IPS-18a (cell line): ENCODE measurements at regions not wholly inside any gene's neighbourhood (a gene's known extent, or its start where the extent isn't known, plus 50 kb on each side); places are given as distances from the start of the nearest gene placed in this dataset.

Experiments used
- H3K27ac ChIP-seq: one replicate; pipeline ENCODE4 v1.5.1; 2013; ENCODE audit warnings: low read length
- H3K27me3 ChIP-seq: one replicate; pipeline ENCODE4 v1.6.1; 2013; ENCODE audit warnings: mild to moderate bottlenecking, low read length; ENCODE audit not compliant: control insufficient read depth, insufficient read depth
- H3K36me3 ChIP-seq: one replicate; pipeline ENCODE4 v1.6.1; 2013; ENCODE audit warnings: low read depth, low read length; ENCODE audit not compliant: control insufficient read depth
- H3K4me1 ChIP-seq: one replicate; pipeline ENCODE4 v1.6.1; 2013; ENCODE audit warnings: low read depth, low read length; ENCODE audit not compliant: control insufficient read depth
- H3K4me3 ChIP-seq: one replicate; pipeline ENCODE4 v1.5.1; 2013; ENCODE audit warnings: low read length
- H3K9ac ChIP-seq: one replicate; pipeline ENCODE4 v1.6.1; 2013; ENCODE audit warnings: mild to moderate bottlenecking, low read length, moderate library complexity
- H3K9me3 ChIP-seq: one replicate; pipeline ENCODE4 v1.6.1; 2013; ENCODE audit warnings: low read depth, low read length; ENCODE audit not compliant: control insufficient read depth

DNA sequence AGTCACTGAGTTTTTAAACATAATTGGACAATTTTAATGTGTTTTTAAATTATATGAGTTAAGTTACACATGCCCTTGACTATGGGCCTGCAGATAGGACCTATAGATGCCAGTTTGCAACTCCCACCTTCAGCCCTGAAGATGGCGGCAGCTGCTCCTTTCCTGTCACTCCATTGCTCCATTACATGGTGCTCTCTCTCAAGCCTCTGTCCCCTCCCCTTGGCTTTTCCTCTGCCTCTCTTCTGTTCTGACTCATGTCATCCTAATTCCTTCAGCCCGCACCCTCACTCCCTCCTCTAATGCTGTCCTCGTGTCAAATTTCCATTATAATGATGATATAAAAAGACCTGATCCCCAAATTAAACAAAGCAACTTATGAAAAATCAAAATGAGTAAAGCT is 133.7 kb upstream of the HNRNPA3 start:
- Histone ChIP-seq H3K9ac (no peak overlapping the region), H3K27me3 (no peaks in the 10 kb centered on the region), H3K27ac (no peak overlapping the region), H3K4me1 (peaks cover 4% of the 10 kb centered on the region), H3K4me3 (no peak overlapping the region), H3K36me3 (no peaks in the 10 kb centered on the region), H3K9me3 (no peaks in the 10 kb centered on the region)

- no peaks in the 10 kb centered on the region for H3K27me3 ChIP-seq
- no peak overlapping the region for H3K4me3 ChIP-seq
- H3K9me3 ChIP-seq, result no peaks in the 10 kb centered on the region
- H3K27ac ChIP-seq, result no peak overlapping the region
- peaks cover 4% of the 10 kb centered on the region for H3K4me1 ChIP-seq
- no peaks in the 10 kb centered on the region for H3K36me3 ChIP-seq
- no peak overlapping the region for H3K9ac ChIP-seq
Observed at GRCh38 chr2:177080746-177081284, 131.8 kb upstream of the HNRNPA3 start.

GRCh38 chr2:177084607-177085006 is 128.0 kb upstream of the HNRNPA3 start:
- no peaks in the 10 kb centered on the region for H3K36me3 ChIP-seq
- no peak overlapping the region for H3K4me3 ChIP-seq
- H3K9ac ChIP-seq, result no peak overlapping the region
- H3K4me1 ChIP-seq, result no peaks in the 10 kb centered on the region
- no peaks in the 10 kb centered on the region for H3K9me3 ChIP-seq
- no peaks in the 10 kb centered on the region for H3K27me3 ChIP-seq
- H3K27ac ChIP-seq, result no peak overlapping the region

- no peaks in the 10 kb centered on the region for H3K36me3 ChIP-seq
- H3K4me1 ChIP-seq, result no peaks in the 10 kb centered on the region
- no peak overlapping the region for H3K27ac ChIP-seq
- H3K27me3 ChIP-seq, result no peaks in the 10 kb centered on the region
- no peak overlapping the region for H3K9ac ChIP-seq
- no peaks in the 10 kb centered on the region for H3K9me3 ChIP-seq
- no peak overlapping the region for H3K4me3 ChIP-seq
Observed at GRCh38 chr2:177088529-177088928, 124.1 kb upstream of the HNRNPA3 start.

DNA sequence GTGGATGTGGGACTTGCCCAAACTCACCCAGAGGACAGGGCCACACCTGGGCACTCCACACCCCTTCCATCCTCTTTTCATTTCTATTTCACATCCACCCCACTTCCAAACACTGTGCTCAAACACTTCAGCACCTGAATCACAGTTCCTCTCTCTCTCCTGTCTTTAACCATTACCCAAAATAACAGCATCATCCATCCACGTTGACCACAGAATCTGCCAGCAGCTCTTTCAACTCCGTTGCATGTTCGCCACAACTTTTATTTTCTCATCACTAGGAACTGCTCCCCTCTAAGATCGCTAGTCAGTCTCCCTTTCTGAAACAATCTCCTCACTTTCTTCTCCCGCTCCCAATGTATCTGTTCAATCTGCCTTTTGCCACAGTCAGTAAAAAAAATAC is 121.6 kb upstream of the HNRNPA3 start:
- no peak overlapping the region for H3K4me3 ChIP-seq
- no peaks in the 10 kb centered on the region for H3K4me1 ChIP-seq
- H3K27ac ChIP-seq, result no peak overlapping the region
- no peak overlapping the region for H3K9ac ChIP-seq
- no peaks in the 10 kb centered on the region for H3K27me3 ChIP-seq
- H3K36me3 ChIP-seq, result no peaks in the 10 kb centered on the region
- H3K9me3 ChIP-seq, result no peaks in the 10 kb centered on the region

DNA sequence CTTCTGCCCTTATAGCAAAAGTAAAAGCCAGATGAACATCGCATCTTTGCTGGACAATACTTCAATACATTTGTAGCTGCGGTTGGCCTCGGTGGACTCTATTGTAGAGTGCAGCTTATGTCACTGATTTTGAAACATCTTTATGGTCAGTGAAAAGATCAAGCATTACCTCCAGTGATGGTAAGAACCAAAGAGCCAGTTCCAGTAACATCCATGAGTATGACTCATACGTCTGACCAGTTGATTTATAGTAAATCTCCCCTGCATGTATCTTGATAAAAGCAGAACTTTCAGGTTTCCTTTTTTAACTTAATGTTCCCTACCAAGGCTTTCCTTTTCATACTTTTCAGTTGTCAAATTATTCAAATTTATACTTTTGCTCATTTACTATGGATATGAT is 119.2 kb upstream of the HNRNPA3 start:
- Histone ChIP-seq H3K9ac (no peak overlapping the region), H3K36me3 (no peaks in the 10 kb centered on the region), H3K9me3 (no peaks in the 10 kb centered on the region), H3K4me1 (no peaks in the 10 kb centered on the region), H3K27me3 (no peaks in the 10 kb centered on the region), H3K27ac (no peak overlapping the region), H3K4me3 (no peak overlapping the region)

DNA sequence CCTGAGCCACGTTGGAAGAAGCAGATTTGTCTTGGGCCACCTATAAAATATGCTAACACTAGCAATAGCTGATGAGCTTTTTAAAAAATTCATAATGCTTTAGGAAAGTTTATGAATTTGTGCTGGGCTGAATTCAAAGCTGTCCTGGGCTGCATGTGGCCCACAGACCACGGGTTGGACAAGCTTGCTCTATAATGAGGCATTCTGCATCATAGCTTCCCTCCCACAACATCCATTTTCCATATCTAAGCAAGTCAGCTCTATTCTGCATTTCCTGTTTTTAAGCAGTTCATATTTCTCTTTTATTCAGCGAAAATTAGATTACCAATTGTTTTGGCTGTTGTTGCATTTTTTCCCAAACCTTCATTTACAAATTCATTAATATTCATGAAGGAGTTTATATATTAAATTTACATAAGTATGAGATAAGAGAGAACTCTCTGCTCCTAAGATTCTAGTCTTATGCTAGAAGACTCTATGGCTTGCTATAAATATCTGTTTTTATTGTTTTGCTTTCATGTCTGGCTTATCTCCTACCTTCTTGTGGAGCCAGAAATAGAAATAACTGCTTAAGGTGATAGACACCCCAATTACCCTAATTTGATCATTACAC is 114.5 kb upstream of the HNRNPA3 start:
- Histone ChIP-seq H3K4me3 (no peak overlapping the region), H3K9ac (no peak overlapping the region), H3K4me1 (no peaks in the 10 kb centered on the region), H3K9me3 (no peaks in the 10 kb centered on the region), H3K27ac (no peak overlapping the region), H3K36me3 (no peaks in the 10 kb centered on the region), H3K27me3 (no peaks in the 10 kb centered on the region)

- Histone ChIP-seq H3K4me1 (no peaks in the 10 kb centered on the region), H3K36me3 (no peaks in the 10 kb centered on the region), H3K27me3 (no peaks in the 10 kb centered on the region), H3K27ac (no peak overlapping the region), H3K9ac (no peak overlapping the region), H3K4me3 (no peak overlapping the region), H3K9me3 (no peaks in the 10 kb centered on the region)
Observed at GRCh38 chr2:177101930-177102329, 110.7 kb upstream of the HNRNPA3 start.

DNA sequence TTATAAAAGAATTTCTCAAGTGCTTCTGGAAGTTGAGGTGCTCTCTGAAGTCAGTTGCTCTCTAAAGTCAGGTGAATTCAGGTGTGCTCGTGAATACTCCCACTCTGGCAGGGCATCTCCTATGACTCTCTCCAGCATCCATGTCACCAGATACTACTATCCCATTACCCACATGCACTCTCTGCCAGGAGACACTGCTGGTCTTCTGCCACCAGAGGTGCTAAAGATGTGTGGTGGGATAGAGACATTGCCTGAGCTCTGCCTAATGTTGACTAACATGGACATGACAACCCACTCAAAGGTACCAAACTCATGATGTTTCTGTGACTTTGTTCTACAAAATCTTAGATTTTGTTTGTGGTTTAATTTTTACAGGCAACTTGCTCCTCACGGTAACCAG is 106.4 kb upstream of the HNRNPA3 start:
- H3K4me3 ChIP-seq, result no peak overlapping the region
- no peak overlapping the region for H3K27ac ChIP-seq
- no peaks in the 10 kb centered on the region for H3K36me3 ChIP-seq
- H3K27me3 ChIP-seq, result no peaks in the 10 kb centered on the region
- H3K9me3 ChIP-seq, result no peaks in the 10 kb centered on the region
- H3K4me1 ChIP-seq, result no peaks in the 10 kb centered on the region
- no peak overlapping the region for H3K9ac ChIP-seq

DNA sequence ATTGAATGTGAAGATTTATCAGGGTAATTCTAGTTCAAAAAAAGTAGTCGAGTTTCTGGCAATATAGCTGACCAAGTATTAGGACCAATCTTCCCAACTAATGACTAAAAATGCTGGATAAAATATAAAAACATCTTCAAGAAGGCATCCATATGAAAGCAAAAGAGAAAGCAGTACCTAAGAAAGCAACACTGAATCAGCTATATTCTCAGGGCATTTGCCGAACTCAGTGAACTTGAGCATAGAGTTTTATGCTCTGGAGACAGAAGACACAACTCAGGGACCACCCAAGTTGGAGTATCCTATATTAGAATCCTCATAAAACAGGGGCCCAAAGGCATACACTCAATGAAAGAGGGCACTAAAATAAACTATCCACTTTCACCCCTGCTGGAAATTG is 103.7 kb upstream of the HNRNPA3 start:
- no peak overlapping the region for H3K4me3 ChIP-seq
- no peaks in the 10 kb centered on the region for H3K4me1 ChIP-seq
- H3K27ac ChIP-seq, result no peak overlapping the region
- H3K9ac ChIP-seq, result no peak overlapping the region
- no peaks in the 10 kb centered on the region for H3K9me3 ChIP-seq
- H3K36me3 ChIP-seq, result no peaks in the 10 kb centered on the region
- no peaks in the 10 kb centered on the region for H3K27me3 ChIP-seq

DNA sequence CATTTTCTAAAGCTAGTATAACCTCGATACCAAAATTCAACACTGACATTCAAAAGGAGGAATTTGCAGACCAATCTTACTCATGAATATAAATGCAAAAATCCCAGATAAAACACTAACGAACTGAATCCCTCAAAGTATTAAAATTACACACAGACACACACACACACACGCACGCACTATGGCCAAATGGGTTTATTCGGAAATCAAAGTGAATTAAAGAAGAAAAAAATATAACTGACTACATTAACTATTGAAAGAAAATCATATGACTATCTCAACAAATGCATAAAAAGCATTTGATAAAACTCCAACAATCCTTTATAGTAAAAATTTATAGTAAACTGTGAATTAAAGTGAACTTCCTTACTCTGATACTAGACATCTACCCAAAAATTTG is 97.9 kb upstream of the HNRNPA3 start:
- Histone ChIP-seq H3K36me3 (no peaks in the 10 kb centered on the region), H3K9ac (no peak overlapping the region), H3K9me3 (no peaks in the 10 kb centered on the region), H3K27me3 (no peaks in the 10 kb centered on the region), H3K4me1 (no peaks in the 10 kb centered on the region), H3K4me3 (no peak overlapping the region), H3K27ac (no peak overlapping the region)

DNA sequence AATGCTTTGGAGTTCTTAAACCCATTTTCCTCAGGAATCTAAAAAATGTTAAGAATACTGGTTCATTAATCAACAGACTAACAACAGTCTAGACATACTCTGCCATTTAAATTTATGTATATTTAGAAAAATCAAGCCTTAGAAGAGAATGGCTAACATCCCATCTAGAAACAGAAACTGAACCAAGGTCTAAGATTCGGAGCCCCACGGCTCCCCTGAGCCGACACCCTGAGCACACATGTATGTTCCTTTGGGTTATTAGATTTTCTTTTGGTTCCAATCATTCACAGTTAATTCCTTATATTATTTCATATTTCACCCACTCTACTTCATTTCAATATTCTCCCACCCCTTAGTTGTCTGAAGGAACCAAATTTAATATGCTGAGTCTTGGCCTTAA is 94.8 kb upstream of the HNRNPA3 start:
- Histone ChIP-seq H3K4me1 (no peaks in the 10 kb centered on the region), H3K27me3 (no peaks in the 10 kb centered on the region), H3K9me3 (no peaks in the 10 kb centered on the region), H3K4me3 (no peak overlapping the region), H3K36me3 (no peaks in the 10 kb centered on the region), H3K9ac (no peak overlapping the region), H3K27ac (no peak overlapping the region)
